ENCODE measurements at regions not wholly inside any gene's neighbourhood (a gene's known extent, or its start where the extent isn't known, plus 50 kb on each side); places are given as distances from the start of the nearest gene placed in this dataset.

DNA sequence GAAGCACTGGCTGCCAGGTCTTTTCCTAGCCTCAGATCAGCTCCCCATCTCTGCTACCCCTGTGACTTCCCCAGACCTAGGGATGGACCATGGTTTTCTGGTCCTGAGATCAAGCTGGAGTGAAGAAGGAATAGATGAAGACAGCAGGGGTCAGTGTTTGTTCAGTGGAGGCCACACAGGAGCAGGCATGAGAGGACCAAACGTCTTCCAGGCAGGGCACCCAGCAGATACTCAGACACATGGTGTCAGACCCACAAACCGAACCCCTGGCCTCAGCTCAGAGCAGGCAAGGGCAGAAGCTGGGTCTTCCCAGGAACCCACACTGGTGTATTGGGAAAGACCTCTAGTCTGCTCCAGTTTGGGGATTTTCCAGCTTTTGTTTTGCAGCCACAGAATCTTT is 189.7 kb downstream of the IRX5 start:
- no peaks in the 10 kb centered on the region for H3K27me3 ChIP-seq (ENCODE audit: control insufficient read depth, insufficient read depth, low read length)
- no peak for DNase-seq (ENCODE audit: low read depth, low spot score)
- CTCF ChIA-PET: no interaction called here

DNA sequence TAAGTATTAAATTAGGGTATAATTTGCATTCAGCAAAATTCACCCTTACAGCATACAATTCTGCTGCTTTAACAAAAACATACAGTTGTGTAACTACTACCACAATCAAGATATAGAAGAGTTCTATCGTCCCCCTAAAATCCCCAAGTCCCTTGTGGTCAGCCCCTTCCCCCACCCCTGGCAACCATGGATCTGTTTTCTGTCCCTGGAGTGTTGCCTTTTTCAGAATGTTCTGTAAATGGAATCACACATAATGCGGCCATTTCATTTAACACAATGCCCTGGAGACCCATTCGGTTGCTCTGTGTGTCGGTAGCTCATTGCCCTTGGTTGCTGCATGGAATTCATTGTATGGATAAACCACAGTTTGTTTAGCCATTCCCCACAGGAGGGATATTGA is 190.2 kb downstream of the IRX5 start:
- DNase-seq (ENCODE audit: low read depth, low spot score): no peak
- H3K27me3 ChIP-seq (ENCODE audit: control insufficient read depth, insufficient read depth, low read length): no peaks in the 10 kb centered on the region
- H3K9me3 ChIP-seq (ENCODE audit: control insufficient read depth, insufficient read depth, low read length): no peaks in the 10 kb centered on the region; the same call in none of the 2 replicates
- TF ChIP-seq CTCF (IDR thresholded peaks at IDR 0.05; ENCODE audit: low read depth, low read length): no peak
- H3K4me3 ChIP-seq (ENCODE audit: low read depth, low read length): no peak overlapping the region
- H3K27ac ChIP-seq (ENCODE audit: low read depth, low read length): no peak overlapping the region
- ChIA-PET CTCF (no interaction called here), POLR2A (no interaction called here)

More for the DNA sequence above, 189.7 kb downstream of the IRX5 start:
- Histone ChIP-seq H3K9me3 (ENCODE audit: control insufficient read depth, insufficient read depth, low read length) (no peaks in the 10 kb centered on the region; the same call in none of the 2 replicates), H3K27ac (ENCODE audit: low read depth, low read length) (no peak overlapping the region), H3K4me3 (ENCODE audit: low read depth, low read length) (no peak overlapping the region)
- no peak for TF ChIP-seq CTCF (IDR thresholded peaks at IDR 0.05; ENCODE audit: low read depth, low read length)
- POLR2A ChIA-PET: no interaction called here

DNA sequence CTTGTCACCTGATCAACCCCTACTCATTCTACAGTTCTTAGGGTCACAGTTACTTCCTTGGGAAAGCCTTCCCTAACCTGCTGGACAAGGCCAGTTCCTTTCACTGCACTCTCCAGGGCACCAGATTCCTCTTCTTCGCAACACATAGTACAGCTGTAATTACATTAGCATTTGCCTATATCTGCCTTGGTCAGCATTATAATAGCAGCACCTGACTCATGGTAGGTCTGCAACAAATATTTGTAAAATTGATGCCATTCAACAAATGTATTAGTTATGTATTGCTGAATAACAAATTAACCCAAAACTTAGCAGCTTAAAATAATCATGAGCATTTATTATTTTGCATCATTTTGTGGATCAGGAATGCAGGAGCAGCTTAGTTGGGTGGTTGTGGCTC is 193.0 kb downstream of the IRX5 start:
- Histone ChIP-seq H3K27ac (ENCODE audit: low read depth, low read length) (no peak overlapping the region), H3K9me3 (ENCODE audit: control insufficient read depth, insufficient read depth, low read length) (peaks cover 4% of the 10 kb centered on the region), H3K4me3 (ENCODE audit: low read depth, low read length) (no peak overlapping the region), H3K27me3 (ENCODE audit: control insufficient read depth, insufficient read depth, low read length) (no peaks in the 10 kb centered on the region)
- POLR2A ChIA-PET: no interaction called here
- CTCF ChIA-PET: no interaction called here
- TF ChIP-seq CTCF (IDR thresholded peaks at IDR 0.05; ENCODE audit: low read depth, low read length): no peak
- DNase-seq (ENCODE audit: low read depth, low spot score): no peak

- DNase-seq (ENCODE audit: low read depth, low spot score): no peak
- no peaks in the 10 kb centered on the region for H3K27me3 ChIP-seq (ENCODE audit: control insufficient read depth, insufficient read depth, low read length)
- H3K4me3 ChIP-seq (ENCODE audit: low read depth, low read length): no peak overlapping the region
- H3K9me3 ChIP-seq (ENCODE audit: control insufficient read depth, insufficient read depth, low read length): peaks cover 6% of the 10 kb centered on the region; the same call in 1 of the 2 replicates
- H3K27ac ChIP-seq (ENCODE audit: low read depth, low read length): no peak overlapping the region
- CTCF ChIA-PET: no interaction called here
- no peak for TF ChIP-seq CTCF (IDR thresholded peaks at IDR 0.05; ENCODE audit: low read depth, low read length)
- POLR2A ChIA-PET: no interaction called here
These were observed 195.2 kb downstream of the IRX5 start for GRCh38 chr16:55125818-55126385.

DNA sequence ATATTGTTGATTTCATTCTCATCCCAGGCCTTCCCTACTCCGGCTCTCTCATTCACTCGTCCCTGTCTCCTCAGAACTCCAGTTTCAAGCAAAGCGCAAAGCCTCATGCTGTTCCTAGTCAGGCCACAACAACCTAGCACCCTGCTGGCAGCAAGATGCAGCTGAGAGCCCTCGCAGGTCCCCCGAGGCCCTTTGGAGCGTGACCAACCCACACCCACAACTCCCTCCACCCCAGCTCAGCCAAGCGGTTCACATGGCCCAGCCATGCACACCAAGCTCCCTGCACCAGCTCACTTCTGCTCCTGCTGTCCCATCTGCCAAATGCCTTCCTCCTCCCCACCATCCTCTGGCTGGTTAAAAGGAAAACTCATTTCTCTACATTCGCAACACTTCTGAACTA is 195.8 kb downstream of the IRX5 start:
- no peaks in the 10 kb centered on the region for H3K27me3 ChIP-seq (ENCODE audit: control insufficient read depth, insufficient read depth, low read length)
- ChIA-PET CTCF (no interaction called here), POLR2A (no interaction called here)
- no peak overlapping the region for H3K27ac ChIP-seq (ENCODE audit: low read depth, low read length)
- no peak overlapping the region for H3K4me3 ChIP-seq (ENCODE audit: low read depth, low read length)
- peaks cover 6% of the 10 kb centered on the region; the same call in 1 of the 2 replicates for H3K9me3 ChIP-seq (ENCODE audit: control insufficient read depth, insufficient read depth, low read length)
- TF ChIP-seq CTCF (IDR thresholded peaks at IDR 0.05; ENCODE audit: low read depth, low read length): no peak
- no peak for DNase-seq (ENCODE audit: low read depth, low spot score)
